HUES48 (cell line): ENCODE measurements at regions not wholly inside any gene's neighbourhood (a gene's known extent, or its start where the extent isn't known, plus 50 kb on each side); places are given as distances from the start of the nearest gene placed in this dataset.

Experiments used
- H3K27ac ChIP-seq: one replicate; pipeline ENCODE4 v1.7.0; 2013; ENCODE audit warnings: low read depth, low read length, inconsistent platforms
- H3K27me3 ChIP-seq: 2 replicates; pipeline ENCODE4 v1.6.1; 2013; ENCODE audit warnings: mild to moderate bottlenecking, low read length; ENCODE audit not compliant: control insufficient read depth, insufficient read depth
- H3K36me3 ChIP-seq: 2 replicates; pipeline ENCODE4 v1.6.1; 2013; ENCODE audit warnings: low read length; ENCODE audit not compliant: control insufficient read depth, insufficient read depth
- H3K4me1 ChIP-seq: 2 replicates; pipeline ENCODE4 v1.6.1; 2013; ENCODE audit warnings: mild to moderate bottlenecking, low read length; ENCODE audit not compliant: control insufficient read depth, insufficient read depth
- H3K4me3 ChIP-seq: 2 replicates; pipeline ENCODE4 v1.5.1; 2013; ENCODE audit warnings: mild to moderate bottlenecking, low read depth, low read length
- H3K9ac ChIP-seq: 2 replicates; pipeline ENCODE4 v1.6.1; 2013; ENCODE audit warnings: mild to moderate bottlenecking, low read depth, low read length, moderate library complexity
- H3K9me3 ChIP-seq: 2 replicates; pipeline ENCODE4 v1.6.1; 2013; ENCODE audit warnings: low read length; ENCODE audit not compliant: control insufficient read depth, insufficient read depth

GRCh38 chr17:77869665-77870132, 88.8 kb upstream of the TNRC6C start:
- H3K27ac ChIP-seq = no peak overlapping the region
- H3K36me3 ChIP-seq = no peaks in the 10 kb centered on the region
- peaks cover 8% of the 10 kb centered on the region; the same call in 1 of the 2 replicates for H3K4me1 ChIP-seq
- H3K9ac ChIP-seq = no peak overlapping the region
- H3K27me3 ChIP-seq = no peaks in the 10 kb centered on the region; the same call in 1 of the 2 replicates
- H3K9me3 ChIP-seq = no peaks in the 10 kb centered on the region
- no peak overlapping the region for H3K4me3 ChIP-seq

DNA sequence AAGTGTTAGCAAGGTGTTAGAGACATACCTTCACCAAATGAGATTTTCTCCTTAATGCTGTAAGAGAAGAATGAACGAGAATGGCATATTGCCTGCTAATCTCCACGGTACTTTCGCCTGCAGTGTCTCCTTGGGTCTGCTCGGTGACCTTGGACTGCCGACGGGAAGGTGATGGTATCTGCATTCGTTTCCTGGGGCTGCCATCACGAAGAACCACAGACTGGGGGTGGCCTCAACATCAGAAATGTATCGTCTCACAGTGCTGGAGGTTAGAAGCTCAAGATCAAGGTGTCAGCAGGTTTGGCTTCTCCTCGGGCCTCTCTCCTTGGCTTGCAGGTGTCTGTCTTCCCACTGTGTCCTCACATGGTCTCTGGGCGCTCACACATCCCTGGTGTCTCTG, 86.3 kb upstream of the TNRC6C start:
- no peaks in the 10 kb centered on the region; the same call in 1 of the 2 replicates for H3K27me3 ChIP-seq
- no peak overlapping the region for H3K9ac ChIP-seq
- no peak overlapping the region for H3K4me3 ChIP-seq
- H3K36me3 ChIP-seq = no peaks in the 10 kb centered on the region
- H3K4me1 ChIP-seq = peaks cover 5% of the 10 kb centered on the region; the same call in 1 of the 2 replicates
- no peak overlapping the region for H3K27ac ChIP-seq
- H3K9me3 ChIP-seq = no peaks in the 10 kb centered on the region

GRCh38 chr17:77872714-77873499, 85.6 kb upstream of the TNRC6C start:
- Histone ChIP-seq H3K27me3 (no peaks in the 10 kb centered on the region; the same call in 1 of the 2 replicates), H3K9me3 (no peaks in the 10 kb centered on the region), H3K4me3 (no peak overlapping the region), H3K9ac (no peak overlapping the region), H3K27ac (no peak overlapping the region), H3K36me3 (no peaks in the 10 kb centered on the region), H3K4me1 (no peaks in the 10 kb centered on the region; the same call in 1 of the 2 replicates)

GRCh38 chr17:77873500-77874302, 84.8 kb upstream of the TNRC6C start:
- Histone ChIP-seq H3K27me3 (no peaks in the 10 kb centered on the region; the same call in 1 of the 2 replicates), H3K27ac (no peak overlapping the region), H3K4me1 (no peaks in the 10 kb centered on the region; the same call in 1 of the 2 replicates)

DNA sequence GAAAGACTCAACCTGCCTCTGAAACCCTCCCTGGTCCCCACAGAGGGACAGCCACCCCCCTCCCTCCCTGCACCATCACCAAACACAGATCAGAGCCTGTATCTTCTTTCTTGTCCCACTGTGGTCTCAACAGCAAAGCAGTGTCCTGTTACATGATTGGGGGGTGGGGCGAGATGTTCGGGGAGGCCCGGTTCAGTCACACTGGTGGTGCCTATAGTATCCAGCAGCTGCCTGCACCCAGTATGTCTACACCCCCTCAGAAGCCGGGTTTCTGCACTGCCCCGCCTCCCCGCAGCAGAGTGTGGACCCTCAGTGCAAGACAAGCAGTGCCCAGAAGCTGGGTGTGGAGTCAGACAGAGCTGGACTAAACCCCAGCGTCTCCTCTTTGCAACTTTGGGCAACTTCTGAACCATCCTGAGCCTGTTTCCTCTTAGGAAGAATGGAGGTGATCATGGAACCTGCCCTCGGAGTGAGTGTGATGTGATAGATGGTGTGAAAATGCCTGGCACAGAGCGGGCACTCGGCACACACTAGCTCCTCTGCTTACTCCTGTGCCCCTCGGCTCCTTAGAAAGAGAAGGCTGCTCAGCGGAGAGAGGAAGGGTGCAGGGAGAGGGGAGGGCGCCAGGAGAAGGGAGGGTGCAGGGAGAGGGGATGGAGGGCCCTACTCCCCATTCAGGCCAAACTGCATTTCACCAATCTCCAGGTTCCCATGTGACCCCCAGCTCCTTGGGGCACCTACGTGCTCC, 84.0 kb upstream of the TNRC6C start:
- Histone ChIP-seq H3K27ac (no peak overlapping the region), H3K9ac (no peak overlapping the region), H3K4me3 (no peak overlapping the region), H3K36me3 (no peaks in the 10 kb centered on the region), H3K27me3 (no peaks in the 10 kb centered on the region; the same call in 1 of the 2 replicates), H3K4me1 (no peaks in the 10 kb centered on the region; the same call in 1 of the 2 replicates), H3K9me3 (no peaks in the 10 kb centered on the region)

More at GRCh38 chr17:77873500-77874302, 84.8 kb upstream of the TNRC6C start:
- Histone ChIP-seq H3K4me3 (no peak overlapping the region), H3K9me3 (no peaks in the 10 kb centered on the region), H3K36me3 (no peaks in the 10 kb centered on the region), H3K9ac (no peak overlapping the region)

- H3K36me3 ChIP-seq = no peaks in the 10 kb centered on the region
- no peaks in the 10 kb centered on the region for H3K4me1 ChIP-seq
- H3K27ac ChIP-seq = no peak overlapping the region
- no peaks in the 10 kb centered on the region for H3K9me3 ChIP-seq
- no peak overlapping the region for H3K9ac ChIP-seq
- H3K27me3 ChIP-seq = no peaks in the 10 kb centered on the region; the same call in 1 of the 2 replicates
- H3K4me3 ChIP-seq = no peak overlapping the region
These were observed 83.3 kb upstream of the TNRC6C start for GRCh38 chr17:77875051-77875780.

DNA sequence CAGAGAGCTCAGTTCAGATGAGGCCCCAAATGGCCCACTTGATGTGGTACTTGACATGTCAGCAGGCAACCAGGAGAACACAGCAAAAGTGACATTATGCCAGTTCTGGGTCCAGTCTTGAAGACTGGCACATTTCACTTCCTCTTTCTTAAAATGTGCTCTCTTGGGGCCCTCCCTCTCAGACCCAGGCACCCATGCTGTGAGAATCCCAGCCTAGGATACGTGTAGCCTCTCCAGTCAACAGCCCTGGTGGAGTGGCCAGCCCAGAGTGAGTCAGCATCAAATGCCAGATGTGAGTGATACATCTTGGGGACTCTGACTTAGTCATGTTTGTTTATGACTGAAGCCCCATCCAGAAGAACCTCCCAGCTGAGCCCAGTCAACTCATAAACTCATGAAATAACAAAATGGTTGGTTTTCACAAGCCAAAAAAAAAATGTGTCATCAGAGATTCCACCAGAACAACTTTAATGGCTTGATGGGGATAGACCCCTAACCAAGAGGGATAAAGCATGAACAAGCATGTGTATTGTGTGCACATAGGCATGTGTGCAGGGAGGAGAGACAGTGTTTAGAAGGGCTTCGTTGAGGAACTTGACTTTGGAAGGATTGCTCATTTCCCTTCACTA, 82.5 kb upstream of the TNRC6C start:
- Histone ChIP-seq H3K4me3 (no peak overlapping the region), H3K27me3 (no peaks in the 10 kb centered on the region; the same call in 1 of the 2 replicates), H3K36me3 (no peaks in the 10 kb centered on the region), H3K27ac (no peak overlapping the region), H3K9ac (no peak overlapping the region), H3K4me1 (no peaks in the 10 kb centered on the region), H3K9me3 (no peaks in the 10 kb centered on the region)

DNA sequence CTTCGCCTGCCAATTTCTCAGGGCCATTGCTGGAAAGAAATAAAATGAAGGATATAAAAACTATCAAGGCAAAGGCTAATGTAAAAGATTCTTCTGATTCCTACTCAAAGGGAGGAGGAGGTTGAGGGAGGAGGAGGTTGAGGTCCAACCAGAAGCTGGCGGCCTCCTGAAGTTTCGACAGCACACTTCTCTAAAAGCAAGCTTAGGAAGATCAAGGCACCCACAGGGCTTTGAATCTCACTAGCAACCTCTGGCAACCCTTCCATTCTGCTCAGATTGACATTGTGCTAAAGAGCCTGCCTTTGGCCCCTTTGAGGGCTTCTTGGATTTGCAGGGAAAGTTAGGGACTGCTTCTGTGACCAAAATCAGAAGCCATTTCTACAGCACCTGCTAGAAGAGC, 81.5 kb upstream of the TNRC6C start:
- no peak overlapping the region for H3K27ac ChIP-seq
- no peaks in the 10 kb centered on the region; the same call in 1 of the 2 replicates for H3K27me3 ChIP-seq
- H3K36me3 ChIP-seq = no peaks in the 10 kb centered on the region
- no peak overlapping the region for H3K9ac ChIP-seq
- H3K9me3 ChIP-seq = no peaks in the 10 kb centered on the region
- no peaks in the 10 kb centered on the region for H3K4me1 ChIP-seq
- no peak overlapping the region for H3K4me3 ChIP-seq

- H3K27ac ChIP-seq = no peak overlapping the region
- no peaks in the 10 kb centered on the region for H3K4me1 ChIP-seq
- H3K4me3 ChIP-seq = no peak overlapping the region
- H3K27me3 ChIP-seq = no peaks in the 10 kb centered on the region; the same call in 1 of the 2 replicates
- H3K36me3 ChIP-seq = no peaks in the 10 kb centered on the region
- no peaks in the 10 kb centered on the region for H3K9me3 ChIP-seq
- H3K9ac ChIP-seq = no peak overlapping the region
These were observed 80.7 kb upstream of the TNRC6C start for GRCh38 chr17:77877646-77878355.
